ENCODE measurements at regions not wholly inside any gene's neighbourhood (a gene's known extent, or its start where the extent isn't known, plus 50 kb on each side); places are given as distances from the start of the nearest gene placed in this dataset.

DNA sequence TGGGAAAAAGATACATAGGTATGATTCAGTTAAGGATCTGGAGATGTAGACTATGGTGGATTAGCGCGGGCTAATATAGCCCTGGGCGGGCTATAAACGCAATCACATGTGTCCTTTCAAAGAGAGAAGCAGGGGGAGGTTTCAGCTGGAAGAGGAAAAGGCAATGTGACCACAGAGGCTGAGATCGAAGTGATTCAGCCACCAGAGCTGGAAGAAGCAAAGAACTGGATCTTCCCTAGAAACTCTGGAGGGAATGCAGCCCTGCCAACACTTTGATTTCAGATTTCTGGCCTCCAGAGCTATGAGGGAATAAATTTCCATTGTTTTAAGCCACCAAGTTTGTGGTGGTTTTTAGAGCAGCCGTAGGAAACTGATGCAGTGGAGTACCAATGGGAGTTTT, 81.5 kb upstream of the NHSL1 start:
- DNase-seq = no peak

DNA sequence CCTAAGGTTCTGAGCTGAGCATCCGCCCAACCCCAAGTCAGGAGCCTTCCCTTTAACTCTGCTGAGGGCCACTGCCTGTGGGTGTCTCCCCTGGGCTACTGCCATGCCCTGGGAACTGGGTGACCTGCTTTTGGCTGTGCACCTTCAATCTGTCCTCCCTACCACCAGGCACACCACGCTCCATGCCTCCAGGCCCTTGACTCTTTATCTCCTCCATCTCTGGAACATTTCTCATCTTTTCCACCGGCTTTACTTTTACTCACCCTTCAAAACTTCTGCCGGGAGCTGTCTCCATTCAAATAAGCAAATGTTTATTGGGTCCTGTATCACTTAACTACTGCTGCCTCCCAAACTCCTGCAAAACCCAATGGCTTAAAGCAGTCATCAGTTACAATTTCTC, 83.3 kb upstream of the NHSL1 start:
- DNase-seq = no peak

DNA sequence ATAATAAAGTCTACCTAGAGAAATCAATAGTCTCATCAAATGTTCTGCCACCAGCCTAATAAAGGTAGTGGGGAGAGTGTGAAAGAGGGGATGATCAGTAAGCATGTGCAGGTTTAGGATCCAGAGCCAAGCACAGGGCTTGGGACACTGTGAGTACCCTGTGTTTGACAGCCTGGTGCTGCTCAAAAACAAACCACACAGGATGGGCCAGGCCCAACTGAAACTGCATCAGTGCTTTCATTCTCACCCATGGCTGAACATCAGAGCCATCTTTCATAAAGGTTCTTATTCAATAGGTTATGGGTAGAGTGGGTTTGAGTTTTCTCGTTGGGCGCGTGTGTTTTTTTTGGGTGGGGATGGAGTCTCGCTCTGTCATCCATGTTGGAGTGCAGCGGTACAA, 87.3 kb upstream of the NHSL1 start:
- no peak for DNase-seq

DNA sequence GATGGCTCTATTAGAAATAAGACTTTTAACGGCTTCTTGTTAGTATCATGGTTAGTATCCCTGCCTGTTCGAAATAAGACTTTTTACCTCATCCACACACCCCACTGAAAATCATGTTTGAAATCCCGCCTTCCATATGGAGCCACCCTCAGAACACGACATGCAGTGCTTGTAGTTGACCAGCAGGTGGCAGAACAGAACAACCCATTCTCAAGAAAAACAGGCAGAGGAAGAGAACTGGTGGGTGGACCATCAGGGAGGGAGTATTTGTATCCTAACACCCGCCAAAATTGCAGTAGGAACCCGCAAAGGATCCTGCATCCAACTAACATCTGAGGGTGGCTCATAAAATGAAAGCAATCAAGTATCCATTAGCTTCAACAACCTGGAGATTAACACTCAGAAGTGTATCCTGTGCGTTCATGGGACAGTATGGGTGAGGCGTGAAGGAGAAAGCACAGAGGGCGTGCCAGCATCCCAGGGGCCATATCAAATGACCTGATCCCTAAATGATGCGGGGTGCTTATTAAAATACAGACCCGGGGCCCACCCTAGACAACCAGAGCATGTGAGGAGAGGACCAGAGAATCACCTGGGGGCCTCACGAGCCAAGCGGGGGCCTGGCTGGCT, 89.6 kb upstream of the NHSL1 start:
- peak; percentile 39 for DNase-seq

DNA sequence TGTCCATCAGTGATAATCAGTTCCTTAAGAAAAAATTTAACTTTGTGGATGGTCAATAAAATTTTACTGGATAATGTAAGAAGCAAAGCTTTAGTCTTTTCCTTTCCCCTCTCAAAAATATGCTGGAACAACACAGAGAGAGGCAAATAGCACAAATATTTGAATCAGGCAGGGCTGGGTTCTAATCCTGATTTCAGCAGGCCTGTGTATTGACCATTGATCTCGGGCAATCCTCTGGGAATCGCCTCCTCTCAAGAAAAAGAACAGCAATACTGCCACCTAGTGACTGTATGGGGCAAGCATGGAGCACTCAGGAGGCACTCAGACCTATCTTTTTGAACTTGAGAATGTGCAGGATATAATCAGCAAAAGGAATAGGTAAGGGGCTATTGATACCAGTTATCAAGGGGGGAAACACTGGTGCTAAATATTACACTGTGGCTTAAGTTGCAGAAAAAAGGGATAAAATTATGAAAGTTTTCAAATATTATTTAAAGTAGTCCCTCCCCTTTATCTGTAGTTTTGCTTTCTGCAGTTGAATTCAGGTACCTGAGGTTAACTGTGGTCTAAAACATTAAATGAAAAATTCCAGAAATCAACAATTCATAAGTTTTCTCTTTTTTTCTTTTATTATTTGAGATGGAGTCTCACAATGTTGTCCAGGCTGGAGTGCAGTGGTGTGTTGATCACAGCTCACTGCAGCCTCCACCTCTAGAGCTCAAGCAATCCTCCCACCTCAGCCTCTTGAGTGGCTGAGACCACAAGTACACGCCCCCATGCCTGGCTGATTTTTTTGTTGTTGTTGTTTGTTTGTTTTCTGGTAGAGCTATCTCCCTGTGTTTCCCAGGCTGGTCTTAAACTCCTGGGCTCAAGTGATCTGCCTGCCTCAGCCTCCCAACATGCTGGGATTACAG, 91.8 kb upstream of the NHSL1 start:
- peak; percentile 31 for DNase-seq

DNA sequence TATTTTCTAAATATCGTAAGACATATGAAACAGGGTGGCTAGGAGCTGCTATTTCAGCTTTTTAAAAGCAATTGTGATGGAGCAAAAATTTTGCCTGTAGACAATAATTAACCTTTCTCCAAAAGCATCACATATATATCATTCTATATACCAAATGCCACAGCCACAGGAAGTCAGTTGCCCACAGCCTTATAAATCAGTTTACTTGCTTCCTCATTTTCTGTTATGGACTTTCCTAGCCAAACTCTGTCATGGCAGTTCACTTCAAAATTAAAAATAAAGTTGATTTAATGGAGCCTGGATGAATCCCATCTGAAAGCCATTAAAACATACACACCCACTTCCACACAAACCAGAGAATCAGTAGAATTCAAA, 93.4 kb upstream of the NHSL1 start:
- DNase-seq = no peak

DNA sequence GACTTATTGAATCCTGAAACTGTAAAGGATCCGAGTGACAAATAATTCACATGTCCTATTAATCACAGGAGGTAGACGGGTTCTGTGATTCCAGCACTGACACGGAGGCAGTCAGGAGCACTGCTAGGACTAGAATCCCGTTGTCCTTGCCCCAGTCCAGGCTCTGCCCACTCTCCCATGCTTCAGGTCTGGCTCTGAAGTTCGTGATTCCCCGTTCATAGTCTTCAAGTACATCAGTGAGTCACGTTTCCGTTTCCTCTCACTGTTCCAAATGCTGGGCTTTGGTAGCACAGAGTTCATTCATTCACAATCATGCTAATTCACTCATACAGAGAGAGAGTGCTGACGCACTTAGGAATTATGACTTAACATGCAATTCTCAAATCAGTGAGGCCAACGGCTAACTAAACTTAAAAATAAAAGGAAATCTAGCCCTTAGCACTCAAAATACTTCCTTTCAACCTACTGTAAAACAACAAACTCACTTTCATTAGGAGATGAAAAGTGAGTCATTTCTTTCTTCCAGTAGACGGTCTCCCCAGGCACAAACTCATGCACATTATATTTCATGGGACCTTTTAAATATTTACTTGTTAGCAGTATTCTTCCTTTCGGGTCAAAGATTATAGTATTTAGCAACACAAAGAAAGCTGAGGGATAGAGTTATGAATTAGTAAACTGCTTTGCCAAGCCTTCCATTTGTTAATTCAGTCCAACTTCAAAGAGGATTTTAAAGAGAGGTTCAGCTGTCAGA, 94.0 kb upstream of the NHSL1 start:
- no peak for DNase-seq

DNA sequence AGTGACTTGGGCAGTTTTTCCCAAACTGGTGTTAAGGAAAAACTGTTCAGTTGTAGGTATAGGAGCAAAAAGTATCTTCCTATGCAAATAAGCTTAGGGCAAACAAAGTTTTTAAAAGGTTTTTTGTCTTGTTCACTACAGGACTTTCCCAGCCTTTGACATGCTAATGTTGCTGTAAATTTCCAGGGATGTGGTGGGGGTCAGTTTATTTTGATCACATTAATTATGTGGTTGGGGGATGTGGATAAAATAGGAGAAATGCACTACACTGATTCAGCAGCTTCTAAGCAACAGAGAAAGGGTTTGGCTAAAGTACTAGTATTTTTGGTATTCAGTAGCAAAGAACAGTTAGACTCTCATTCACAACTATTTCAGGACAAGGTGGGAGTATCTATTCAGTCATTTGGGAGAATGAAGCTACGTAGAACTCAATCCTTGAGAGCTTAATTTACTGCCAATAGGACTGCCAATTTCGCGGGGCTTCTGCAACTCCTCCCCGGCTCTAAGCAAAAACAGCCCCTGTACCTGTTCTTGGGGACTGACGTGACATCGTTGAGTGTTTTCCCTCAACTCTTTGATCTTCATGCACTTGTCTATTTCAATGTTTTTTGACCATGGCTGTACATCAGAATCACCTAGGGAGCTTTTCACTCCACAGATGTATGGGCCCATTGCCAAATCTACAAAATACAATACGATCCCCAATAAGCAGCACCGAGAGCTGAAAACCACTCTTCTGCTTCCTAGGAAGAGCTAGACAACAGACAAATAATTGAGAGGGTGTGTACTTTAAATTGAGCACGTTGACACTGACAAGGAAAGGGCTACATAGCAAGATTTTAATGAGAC, 94.8 kb upstream of the NHSL1 start:
- DNase-seq = no peak

DNA sequence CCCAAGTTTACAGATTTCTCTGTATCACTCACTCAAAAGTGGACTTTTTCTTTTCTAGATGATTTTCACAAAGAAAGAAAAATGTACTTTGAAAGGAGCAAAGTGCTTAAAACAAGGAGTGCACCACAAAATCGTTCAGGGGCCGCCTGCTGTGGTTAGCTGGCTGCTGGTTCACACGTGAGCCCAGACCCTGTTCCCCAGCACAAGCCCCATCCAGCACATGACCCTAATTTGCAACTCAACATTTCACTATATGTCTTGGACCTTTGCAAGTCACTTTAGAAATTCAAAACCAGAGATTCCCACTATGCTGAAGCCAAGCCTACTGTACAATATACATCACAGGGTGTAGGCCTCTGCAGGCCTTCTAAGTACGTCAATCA, 95.5 kb upstream of the NHSL1 start:
- DNase-seq = no peak

DNA sequence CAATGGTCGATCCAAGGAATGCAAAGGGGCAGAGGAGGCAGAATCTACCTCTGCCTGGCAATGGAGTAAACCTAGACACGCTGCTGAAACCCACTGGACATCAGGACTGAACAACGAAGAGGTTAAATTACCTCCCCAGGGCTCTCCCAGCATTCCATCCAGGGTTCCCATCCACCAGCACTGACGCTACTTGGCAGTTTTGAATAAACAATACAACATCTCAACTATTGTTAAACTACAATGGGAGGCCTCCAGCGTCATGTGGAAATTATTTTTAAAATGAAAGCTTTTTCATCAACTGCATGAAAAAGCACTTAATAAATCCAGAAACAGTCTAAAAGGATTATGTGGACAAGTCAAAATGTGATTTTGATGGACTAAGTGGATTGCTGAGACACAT, 96.8 kb upstream of the NHSL1 start:
- no peak for DNase-seq

DNA sequence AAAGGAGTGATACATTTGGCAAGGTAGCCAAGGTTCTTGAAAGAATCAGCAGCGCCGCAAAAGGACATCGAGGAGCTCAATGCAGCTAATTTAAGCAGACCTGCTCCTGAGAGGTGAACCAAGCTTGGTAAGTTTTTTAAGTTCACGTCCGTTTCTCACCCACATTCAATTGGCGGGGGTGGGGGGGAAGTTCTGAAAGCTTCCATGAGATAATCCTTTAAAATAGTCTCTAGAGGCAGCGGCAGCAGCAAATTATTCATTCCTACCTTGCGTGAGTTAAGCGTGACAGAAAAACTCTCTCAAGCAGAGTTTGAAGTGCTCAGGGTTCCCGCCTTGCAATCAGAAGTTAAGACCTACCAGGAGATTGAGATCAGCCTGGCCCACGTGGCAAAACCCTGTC, 97.3 kb upstream of the NHSL1 start:
- no peak for DNase-seq

DNA sequence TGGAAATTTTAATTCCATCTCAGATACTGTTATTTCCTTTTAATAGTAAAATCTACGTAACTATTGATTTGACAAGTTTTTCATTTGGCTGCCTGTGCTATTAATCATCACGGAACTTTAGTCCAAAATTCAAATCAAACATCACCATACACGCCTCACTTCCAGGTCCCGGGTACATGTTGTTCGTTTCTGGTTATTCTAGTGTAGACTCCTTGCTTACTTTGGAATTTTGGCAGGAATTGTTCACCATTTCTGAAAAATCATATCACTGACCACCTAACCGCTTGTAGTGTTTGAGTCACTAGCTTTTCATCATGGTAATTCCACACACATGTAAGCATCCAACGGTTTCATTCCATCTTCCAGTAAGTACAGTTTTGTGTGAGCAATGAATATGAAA, 98.0 kb upstream of the NHSL1 start:
- no peak for DNase-seq

DNA sequence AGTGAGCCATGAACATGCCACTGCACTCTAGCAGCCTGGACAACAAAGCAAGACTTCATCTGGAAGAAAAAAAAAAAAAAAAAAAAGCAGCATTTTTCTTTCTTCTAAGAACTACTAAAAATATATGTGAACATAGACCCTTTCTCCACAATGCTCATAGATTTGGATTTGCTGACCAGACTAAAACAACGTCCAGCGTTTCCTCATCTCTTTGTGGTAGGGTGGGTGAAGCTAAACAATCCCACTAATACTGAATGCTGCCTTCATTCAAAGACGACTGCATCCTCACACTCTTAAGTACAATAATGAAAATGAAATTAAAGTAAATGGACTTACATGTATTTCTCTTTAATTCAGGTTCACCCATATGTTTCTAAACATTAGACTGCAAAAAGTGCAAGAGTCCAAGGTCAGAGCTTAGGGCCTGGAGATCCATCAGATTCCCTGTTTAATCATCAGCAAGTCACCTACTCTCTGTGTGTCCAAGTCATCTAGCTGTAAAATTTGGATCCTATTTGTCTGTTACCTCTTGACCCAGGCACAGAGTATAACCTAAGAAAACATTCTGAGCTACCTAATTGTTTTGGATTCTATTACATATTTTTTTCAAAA, 99.4 kb upstream of the NHSL1 start:
- no peak for DNase-seq

DNA sequence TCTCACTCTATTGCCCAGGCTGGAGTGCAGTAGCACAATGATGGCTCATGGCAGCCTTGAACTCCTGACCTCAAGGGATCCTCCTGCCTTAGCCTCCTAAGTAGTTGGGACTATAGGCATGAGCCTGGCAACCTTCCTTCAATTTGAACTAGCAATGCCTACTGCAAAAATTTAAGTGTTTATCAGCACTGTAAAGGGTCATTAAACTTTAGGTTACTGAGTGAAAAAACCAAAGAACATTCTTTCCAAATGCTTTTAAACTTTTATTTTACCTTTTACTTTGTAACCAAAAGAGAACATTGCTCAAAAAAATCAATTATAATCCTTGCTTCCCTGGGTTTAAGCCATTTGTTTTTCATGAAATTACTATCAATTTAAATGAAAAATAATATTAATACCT, 101.0 kb upstream of the NHSL1 start:
- no peak for DNase-seq

DNA sequence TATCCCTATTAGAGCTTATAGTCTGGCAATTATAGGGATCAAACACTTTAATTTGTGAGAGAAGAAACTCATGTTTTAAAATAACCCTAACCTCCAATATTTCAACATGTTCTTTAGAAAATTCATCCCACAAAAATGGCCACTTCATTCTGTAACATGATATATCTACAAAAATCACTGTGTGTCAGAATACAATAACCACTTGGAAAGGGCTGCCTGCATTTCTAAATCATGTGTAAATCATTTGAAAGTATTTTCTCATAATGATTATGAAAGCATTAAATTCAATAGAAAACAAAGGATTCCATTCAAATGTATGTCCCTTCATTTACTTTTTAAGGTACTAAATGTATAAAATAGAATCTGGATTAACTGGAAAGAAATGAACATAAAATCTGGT, 101.4 kb upstream of the NHSL1 start:
- no peak for DNase-seq

DNA sequence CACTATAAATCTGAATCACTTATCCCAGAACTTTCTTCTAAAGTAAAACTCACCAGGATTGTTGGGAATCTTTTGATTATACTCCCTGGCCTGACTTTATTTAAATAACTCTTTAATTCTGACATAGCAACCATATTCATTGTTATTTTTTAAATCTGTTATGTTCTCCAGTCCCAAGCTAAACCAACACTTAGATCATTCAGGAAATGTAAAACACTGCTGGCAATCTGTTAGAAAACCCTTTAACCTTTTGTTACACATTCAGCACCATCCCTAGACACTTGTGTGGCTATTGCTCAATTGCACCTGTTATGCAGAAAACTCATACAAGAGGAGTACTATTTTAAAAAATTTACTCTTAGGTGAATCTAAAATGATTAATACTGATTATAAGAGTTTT, 101.8 kb upstream of the NHSL1 start:
- DNase-seq = no peak

DNA sequence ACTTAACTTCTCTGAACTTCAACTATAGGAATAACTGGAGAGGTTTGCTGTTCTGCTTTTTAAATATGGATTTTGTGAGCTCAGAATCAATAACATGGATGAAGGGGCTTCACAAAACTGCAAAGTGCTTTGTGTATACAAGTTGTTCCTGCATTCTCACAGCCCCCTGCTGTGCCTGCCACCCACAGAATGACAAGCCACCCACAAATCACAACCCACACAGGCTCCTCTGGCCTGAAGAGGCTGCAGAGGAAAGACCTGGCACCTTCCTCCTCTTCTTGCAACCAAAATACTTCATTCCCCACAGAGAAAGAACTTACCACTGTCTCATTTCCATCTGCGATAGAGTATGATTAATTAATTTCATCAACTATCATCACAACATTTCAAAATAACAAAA, 106.7 kb upstream of the NHSL1 start:
- no peak for DNase-seq

DNA sequence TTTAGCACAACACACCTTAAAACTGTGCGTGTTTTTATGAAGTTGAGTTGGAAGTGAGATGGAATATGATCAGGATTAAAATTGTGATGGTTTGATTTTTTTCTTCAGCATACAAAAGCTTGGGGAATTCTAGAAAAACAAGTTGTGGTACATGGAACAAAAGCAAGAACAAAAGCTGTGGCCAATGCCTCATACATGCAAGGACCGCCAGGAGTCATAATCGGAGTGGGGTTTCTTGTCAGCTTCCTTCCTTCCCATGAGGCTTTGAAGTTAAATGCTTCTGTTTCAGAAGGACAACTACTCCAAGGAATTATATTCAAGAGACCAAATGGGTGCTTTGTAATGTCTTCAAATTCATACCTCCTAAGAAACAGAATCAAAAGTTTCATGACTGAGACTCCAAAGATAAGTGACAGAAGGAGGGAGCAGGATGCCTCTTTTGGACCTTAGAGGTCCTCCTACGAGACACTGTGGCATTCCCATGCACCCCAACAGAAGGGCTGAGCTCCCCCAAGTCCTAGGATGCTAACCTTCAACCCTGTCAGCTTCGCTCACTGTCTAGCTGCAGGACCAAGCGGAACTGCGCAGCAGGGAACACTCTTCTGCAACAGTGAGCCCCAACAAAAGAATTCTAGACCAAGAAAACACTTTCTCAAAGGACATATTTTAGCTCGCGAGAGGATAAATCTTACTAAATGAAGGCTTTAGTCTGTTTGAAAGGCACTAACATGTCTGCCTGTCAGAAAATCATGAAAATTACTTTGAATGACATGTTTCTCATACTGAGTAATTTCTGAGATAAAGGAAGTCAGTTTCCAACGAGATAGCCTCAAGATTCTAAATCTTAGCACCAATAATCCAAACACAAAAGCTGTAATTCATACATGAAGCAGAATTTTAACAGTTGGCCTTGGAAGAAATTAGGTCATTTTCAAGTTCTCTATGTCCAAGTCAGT, 108.5 kb upstream of the NHSL1 start:
- no peak for DNase-seq

DNA sequence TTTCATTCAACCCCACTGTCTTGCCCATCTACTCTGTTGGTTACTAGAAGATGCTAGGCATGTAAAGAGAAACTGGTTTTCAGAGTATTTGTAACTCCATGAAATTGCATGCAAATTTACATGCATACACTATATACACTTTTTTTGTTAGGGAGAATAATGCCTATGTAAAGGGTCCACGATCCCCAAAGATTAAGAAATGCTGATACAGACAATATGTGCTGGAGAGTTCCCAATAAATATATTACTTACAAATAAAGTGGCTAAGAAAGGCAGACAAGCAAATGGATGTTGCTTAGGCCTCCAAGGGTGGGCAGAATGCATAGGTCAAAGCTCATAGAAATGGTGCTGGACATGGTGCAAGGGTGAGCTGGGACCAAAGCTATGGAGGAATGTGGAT, 109.6 kb upstream of the NHSL1 start:
- DNase-seq = no peak

DNA sequence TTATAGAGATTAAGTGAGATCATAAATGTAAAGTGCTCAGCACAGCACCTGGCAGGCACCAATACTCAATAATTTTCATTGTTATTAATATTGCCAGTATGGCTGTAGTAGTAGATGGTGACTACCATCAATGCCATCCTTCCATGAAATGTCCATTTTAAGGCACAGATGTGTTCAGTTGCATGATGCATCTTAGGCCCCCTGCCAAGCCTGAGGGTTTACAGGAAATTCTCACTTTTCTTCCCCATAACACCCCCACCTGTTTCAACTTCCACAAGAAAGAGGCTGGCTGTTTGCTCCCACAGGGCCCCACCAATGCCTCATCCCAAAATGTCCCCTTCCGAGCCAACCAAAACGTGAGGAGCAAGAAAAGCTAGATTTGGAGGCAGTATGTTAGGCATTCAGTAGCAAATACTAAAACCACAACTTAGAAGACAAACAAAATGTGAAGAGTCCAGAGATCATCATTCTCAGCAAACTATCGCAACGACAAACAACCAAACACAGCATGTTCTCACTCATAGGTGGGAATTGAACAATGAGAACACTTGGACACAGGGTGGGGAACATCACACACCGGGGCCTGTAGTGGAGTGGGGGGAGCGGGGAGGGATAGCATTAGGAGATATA, 110.6 kb upstream of the NHSL1 start:
- DNase-seq = no peak

DNA sequence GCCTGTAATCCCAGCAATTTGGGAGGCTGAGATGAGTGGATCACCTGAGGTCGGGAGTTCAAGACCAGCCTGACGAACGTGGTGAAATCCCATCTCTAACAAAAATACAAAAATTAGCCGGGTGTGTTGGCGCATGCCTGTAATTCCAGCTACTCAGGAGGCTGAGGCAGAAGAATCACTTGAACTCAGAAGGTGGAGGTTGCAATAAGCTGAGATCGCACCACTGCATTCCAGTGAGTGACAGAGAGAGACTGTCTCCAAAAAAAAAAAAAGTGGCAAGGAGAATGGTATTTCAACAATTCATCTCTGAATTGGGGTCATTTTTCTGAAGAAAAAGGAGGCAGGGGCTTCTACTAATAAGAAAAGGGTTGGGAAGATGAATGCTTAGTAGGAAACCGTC, 111.5 kb upstream of the NHSL1 start:
- DNase-seq = no peak

Measured in activated gamma-delta T cell treated with Interleukin-2 at 50 U/mL for 16 hours (primary cell).